H1 (cell line): ENCODE measurements at regions not wholly inside any gene's neighbourhood (a gene's known extent, or its start where the extent isn't known, plus 50 kb on each side); places are given as distances from the start of the nearest gene placed in this dataset.

Source experiments
- CTCF ChIA-PET: fragments of 300-600 bp; sonication (Branson Sonifier 250); formaldehyde crosslinking; loops from one replicate; lab custom pipeline; 2021; ENCODE audit not compliant: partially characterized antibody; lab: Charles Lee
- POLR2A ChIA-PET: fragments of 300-600 bp; sonication (Branson Sonifier 250); formaldehyde crosslinking; loops from one replicate; lab custom pipeline; 2021; ENCODE audit warnings: inconsistent platforms; ENCODE audit not compliant: partially characterized antibody; lab: Charles Lee
- DNase-seq, 2 experiments: peaks; one replicate each; pipeline versions ENCODE4 v3.0.0 to v3.0.0-alpha.2; 2010 to 2022; ENCODE audit warnings: low spot score in 2 of 2, low read depth in 1 of 2, mixed read lengths in 1 of 2
- FAIRE-seq: peaks from 2 replicates; lab custom pipeline; 2011; peaks lifted over from hg19 to GRCh38; lab: Jason Lieb, UNC
- H2AFZ ChIP-seq: 2 replicates; pipeline ENCODE4 v1.8.1; 2012; ENCODE audit warnings: low read length, inconsistent platforms
- H2AK5ac ChIP-seq: 2 replicates; pipeline ENCODE4 v1.6.1; 2013; ENCODE audit warnings: low read depth, low read length
- H2BK120ac ChIP-seq: replicated peaks from 2 replicates; pipeline ENCODE3; 2013; ENCODE audit warnings: low read depth, low read length, inconsistent platforms
- H2BK12ac ChIP-seq: 2 replicates; pipeline ENCODE4 v1.6.1; 2013; ENCODE audit warnings: low read depth, low read length
- H2BK15ac ChIP-seq: 2 replicates; pipeline ENCODE4 v1.6.1; 2013; ENCODE audit warnings: low read length
- H2BK20ac ChIP-seq: 2 replicates; pipeline ENCODE4 v1.6.1; 2013; ENCODE audit warnings: low read length
- H2BK5ac ChIP-seq: 2 replicates; pipeline ENCODE4 v1.6.1; 2013; ENCODE audit warnings: low read depth, low read length
- H3K14ac ChIP-seq: 2 replicates; pipeline ENCODE4 v1.6.1; 2013; ENCODE audit warnings: inconsistent platforms; ENCODE audit not compliant: insufficient read length
- H3K18ac ChIP-seq: 2 replicates; pipeline ENCODE4 v1.6.1; 2013; ENCODE audit warnings: low read length; ENCODE audit errors: extremely low read depth
- H3K23ac ChIP-seq: 2 replicates; pipeline ENCODE4 v1.6.1; 2013; ENCODE audit warnings: inconsistent platforms; ENCODE audit not compliant: insufficient read length
- H3K23me2 ChIP-seq: 2 replicates; pipeline ENCODE4 v1.6.1; 2013; ENCODE audit warnings: low read depth, low read length
- H3K27ac ChIP-seq: 2 replicates; pipeline ENCODE4 v1.6.1; 2011; ENCODE audit warnings: low read depth, low read length, inconsistent platforms
- H3K27me3 ChIP-seq, 4 experiments: replicated peaks in 1 of 4; 1 replicate in 1 of 4; 2 replicates in 3 of 4; pipeline versions ENCODE4 v1.6.1 to v1.8.1; 2011 to 2013; ENCODE audit warnings: low read length in 3 of 4, mild to moderate bottlenecking in 3 of 4, inconsistent platforms in 2 of 4, mixed read lengths in 2 of 4, moderate library complexity in 1 of 4; ENCODE audit not compliant: control insufficient read depth in 3 of 4, insufficient read depth in 3 of 4; ENCODE audit errors: extremely low read depth in 1 of 4
- H3K36me3 ChIP-seq, 4 experiments: 2 replicates each; pipeline versions ENCODE4 v1.6.1 to v1.8.1; 2011 to 2013; ENCODE audit warnings: mild to moderate bottlenecking in 4 of 4, low read length in 3 of 4, moderate library complexity in 2 of 4, control low read depth in 1 of 4, inconsistent platforms in 1 of 4; ENCODE audit not compliant: insufficient read depth in 4 of 4, control insufficient read depth in 2 of 4
- H3K4ac ChIP-seq: replicated peaks from 2 replicates; pipeline ENCODE3; 2013; ENCODE audit warnings: low read length, low read depth, mixed read lengths, inconsistent platforms; ENCODE audit not compliant: insufficient read length
- H3K4me1 ChIP-seq, 4 experiments: replicated peaks in 1 of 4; 1 replicate in 1 of 4; 2 replicates in 3 of 4; pipeline versions ENCODE4 v1.6.1 to v1.8.1; 2011 to 2013; ENCODE audit warnings: low read length in 3 of 4, inconsistent platforms in 2 of 4, mixed read lengths in 1 of 4; ENCODE audit not compliant: insufficient read depth in 4 of 4, control insufficient read depth in 3 of 4
- H3K4me2 ChIP-seq, 2 experiments: 2 replicates each; pipeline versions ENCODE4 v1.6.1 to v1.8.1; 2011 to 2013; ENCODE audit warnings: low read depth in 2 of 2, low read length in 2 of 2, control low read depth in 1 of 2, inconsistent platforms in 1 of 2, mild to moderate bottlenecking in 1 of 2; ENCODE audit not compliant: insufficient read depth in 1 of 2
- H3K4me3 ChIP-seq, 4 experiments: fragments of 200-600, 300-600 bp in 1 of 4; sonication (generic), shearing (Covaris generic), sonication (Bioruptor Twin) in 1 of 4; 2 replicates each; pipeline versions ENCODE4 v1.5.1 to v1.8.1; 2011 to 2016; ENCODE audit warnings: low read length in 4 of 4, low read depth in 3 of 4, control low read depth in 2 of 4, inconsistent platforms in 2 of 4, mild to moderate bottlenecking in 2 of 4, mixed read lengths in 1 of 4, moderate library complexity in 1 of 4; ENCODE audit not compliant: insufficient read depth in 2 of 4; ENCODE audit errors: extremely low read depth in 1 of 4
- H3K56ac ChIP-seq: replicated peaks from 2 replicates; pipeline ENCODE3; 2013; ENCODE audit warnings: low read depth, mild to moderate bottlenecking, mixed read lengths, low read length, inconsistent platforms; ENCODE audit not compliant: insufficient read length
- H3K79me1 ChIP-seq: 2 replicates; pipeline ENCODE4 v1.6.1; 2013; ENCODE audit warnings: low read depth, low read length, control low read depth
- H3K79me2 ChIP-seq, 2 experiments: 2 replicates each; pipeline versions ENCODE4 v1.6.1 to v1.8.1; 2012 to 2013; ENCODE audit warnings: low read length in 2 of 2, mild to moderate bottlenecking in 2 of 2, inconsistent platforms in 1 of 2; ENCODE audit not compliant: insufficient read depth in 2 of 2, control insufficient read depth in 1 of 2
- H3K9ac ChIP-seq, 4 experiments: replicated peaks in 1 of 4; 1 replicate in 1 of 4; 2 replicates in 3 of 4; pipeline versions ENCODE4 v1.6.1 to v1.8.1; 2011 to 2013; ENCODE audit warnings: low read depth in 3 of 4, low read length in 3 of 4, control low read depth in 2 of 4, mild to moderate bottlenecking in 2 of 4, moderate library complexity in 2 of 4, inconsistent platforms in 1 of 4; ENCODE audit errors: extremely low read depth in 1 of 4
- H3K9me3 ChIP-seq, 2 experiments: 2 replicates each; pipeline versions ENCODE4 v1.6.1 to v1.8.1; 2012 to 2013; ENCODE audit warnings: mild to moderate bottlenecking in 2 of 2, moderate library complexity in 2 of 2, control low read depth in 1 of 2, inconsistent platforms in 1 of 2, low read depth in 1 of 2, low read length in 1 of 2, mixed read lengths in 1 of 2; ENCODE audit not compliant: insufficient read depth in 2 of 2
- H4K20me1 ChIP-seq, 2 experiments: replicated peaks in 1 of 2; 2 replicates each; pipeline versions ENCODE3 to v1.8.1; 2011 to 2013; ENCODE audit warnings: inconsistent platforms in 2 of 2, low read length in 2 of 2, mild to moderate bottlenecking in 1 of 2; ENCODE audit not compliant: insufficient read depth in 2 of 2, control insufficient read depth in 1 of 2
- H4K5ac ChIP-seq: 2 replicates; pipeline ENCODE4 v1.6.1; 2013; ENCODE audit warnings: low read length, low read depth, mixed read lengths, inconsistent platforms; ENCODE audit not compliant: insufficient read length
- H4K8ac ChIP-seq: 2 replicates; pipeline ENCODE4 v1.8.0; 2013; ENCODE audit warnings: mild to moderate bottlenecking, moderate library complexity, low read length, inconsistent platforms; ENCODE audit not compliant: insufficient read depth; ENCODE audit errors: extremely low read depth
- H4K91ac ChIP-seq: replicated peaks from 2 replicates; pipeline ENCODE3; 2013; ENCODE audit warnings: low read length, mixed read lengths, inconsistent platforms; ENCODE audit not compliant: insufficient read length
- MAFK ChIP-seq: IDR thresholded peaks from 2 replicates; pipeline ENCODE4 v1.6.1; 2012; ENCODE audit warnings: low read depth, mild to moderate bottlenecking, improper control_type of control experiment, low read length
- NRF1 ChIP-seq: IDR thresholded peaks from 2 replicates; pipeline ENCODE4 v1.6.1; 2011; ENCODE audit warnings: mild to moderate bottlenecking, low read depth, low read length, improper control_type of control experiment
- WGBS, 2 experiments: shearing (Covaris generic) in 1 of 2; methylation state at CpG; one replicate each; pipeline versions ENCODE4 v1.1.6 to v1.1.7; 2013 to 2015; ENCODE audit warnings: low lambda C conversion rate in 2 of 2, mixed read lengths in 2 of 2, inconsistent platforms in 1 of 2, low coverage in 1 of 2, missing lambda C conversion rate in 1 of 2; ENCODE audit not compliant: insufficient replicate concordance in 2 of 2, insufficient coverage in 1 of 2, insufficient read length in 1 of 2; ENCODE audit errors: extremely low coverage in 1 of 2, missing lambda C conversion rate in 1 of 2; 5-methylcytosine and 5-hydroxymethylcytosine counted together

DNA sequence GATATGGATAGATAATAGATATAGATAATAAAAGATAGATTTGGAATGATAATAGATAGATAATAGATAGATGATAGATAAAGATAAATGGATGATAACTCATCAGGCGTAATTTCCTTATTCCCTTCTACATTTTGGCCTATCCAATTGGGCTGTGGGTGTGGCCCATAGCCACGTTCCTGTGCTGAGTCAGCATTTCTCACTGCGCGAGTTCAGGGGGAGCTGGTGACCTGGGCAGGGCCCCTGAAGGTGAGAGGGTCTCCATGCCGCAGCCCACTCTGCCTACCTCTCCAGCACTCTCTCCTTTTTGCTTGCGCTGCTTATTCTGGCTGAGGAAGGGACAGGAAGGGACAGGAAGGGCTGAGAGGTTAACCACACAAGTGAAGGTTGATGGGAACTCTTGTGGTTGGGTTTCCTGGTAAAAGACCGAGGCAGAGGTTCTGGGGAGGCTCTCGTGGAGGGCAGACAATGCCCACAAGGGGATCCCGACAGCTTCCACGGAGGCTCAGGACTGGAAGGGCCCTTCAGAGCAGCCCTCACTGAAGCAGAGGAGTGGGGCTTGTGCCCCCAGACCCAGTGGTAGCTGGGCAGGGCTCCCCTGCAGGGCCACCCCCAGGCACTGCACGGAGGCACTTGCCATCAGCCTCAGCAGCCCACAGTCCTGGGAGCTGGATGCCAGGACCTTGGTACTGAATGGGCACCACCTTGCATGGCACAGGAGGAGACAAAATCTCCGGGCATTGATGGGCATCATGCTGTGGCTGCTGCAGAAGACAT is 247.3 kb upstream of the PITRM1 start:
- Histone ChIP-seq H3K9ac (no peak overlapping the region), H3K27ac (no peak overlapping the region; the same call in 1 of the 2 replicates), H4K20me1 (no peaks in the 10 kb centered on the region), H2BK12ac (no peak overlapping the region), H4K5ac (no peak overlapping the region), H2AK5ac (no peak overlapping the region), H3K23me2 (no peaks in the 10 kb centered on the region), H3K18ac (no peak overlapping the region), H2BK15ac (no peak overlapping the region), H3K79me1 (no peaks in the 10 kb centered on the region), H3K27me3 (no peaks in the 10 kb centered on the region), H3K36me3 (no peaks in the 10 kb centered on the region), H2AFZ (no peak overlapping the region), H3K23ac (no peak overlapping the region), H3K79me2 (no peaks in the 10 kb centered on the region), H4K91ac (no peak overlapping the region), H3K14ac (no peak overlapping the region), H2BK20ac (no peak overlapping the region), H3K4me2 (no peak overlapping the region), H3K9me3 (no peaks in the 10 kb centered on the region), H2BK5ac (no peak overlapping the region), H3K4ac (no peak overlapping the region), H3K4me1 (no peaks in the 10 kb centered on the region; a peak in 1 of 7 replicates), H3K4me3 (no peak overlapping the region), H4K8ac (no peak overlapping the region), H2BK120ac (no peak overlapping the region), H3K56ac (peak overlapping the region; percentile 30)
- POLR2A ChIA-PET = no interaction called here
- WGBS, 2 experiments = 88% methylated on average over 12 of the region's 12 CpGs; no CpG with 5 or more reads in 1 of the 2 experiments
- CTCF ChIA-PET = interaction anchor here (1.2 kb wide), 1 partner anchor 93 kb away, joined by 3 read pairs; no protein-coding TSS in a partner anchor
- DNase-seq (no peak), FAIRE-seq (no peak)
- TF ChIP-seq NRF1 (no peak), MAFK (peak; percentile 94)
